ENCODE measurements at regions not wholly inside any gene's neighbourhood (a gene's known extent, or its start where the extent isn't known, plus 50 kb on each side); places are given as distances from the start of the nearest gene placed in this dataset.

- Histone ChIP-seq H3K4me3 (no peak overlapping the region), H3K4me2 (no peak overlapping the region), H3K27ac (no peak overlapping the region), H3K9me3 (no peaks in the 10 kb centered on the region), H3K4me1 (no peaks in the 10 kb centered on the region)
- ATAC-seq = no peak
- CTCF ChIA-PET = no interaction called here
- POLR2A ChIA-PET = no interaction called here
- DNase-seq (ENCODE audit: low read depth in 1 of 2, low spot score in 1 of 2) = no peak
- 24% methylated on average over 3 of the region's 3 CpGs for WGBS (ENCODE audit: missing lambda C conversion rate)
- FAIRE-seq = no peak
- TF ChIP-seq EHMT2 (IDR thresholded peaks at IDR 0.05; ENCODE audit: low read depth) (no peak), NPAS2 (CRISPR knock-in tag; IDR thresholded peaks at IDR 0.05; ENCODE audit: borderline replicate concordance) (no peak), RFX5 (IDR thresholded peaks at IDR 0.05) (no peak), ATOH8 (CRISPR knock-in tag; IDR thresholded peaks at IDR 0.05; ENCODE audit: low read depth) (no peak), FOSB (CRISPR knock-in tag; IDR thresholded peaks at IDR 0.05) (no peak), ZNF302 (CRISPR knock-in tag; IDR thresholded peaks at IDR 0.05) (no peak), KDM1A (IDR thresholded peaks at IDR 0.05; ENCODE audit: low read depth) (no peak), RCOR1 (IDR thresholded peaks at IDR 0.05; ENCODE audit: low read depth, low read length) (no peak), RARB (CRISPR knock-in tag; IDR thresholded peaks at IDR 0.05) (no peak), ESRRA (IDR thresholded peaks at IDR 0.05; ENCODE audit: borderline replicate concordance, low read length) (no peak), RNF2 (IDR thresholded peaks at IDR 0.05; ENCODE audit: borderline replicate concordance, low read depth) (no peak), REST (IDR thresholded peaks at IDR 0.05) (no peak), FOXS1 (CRISPR knock-in tag; IDR thresholded peaks at IDR 0.05) (no peak), TP53 (CRISPR knock-in tag; IDR thresholded peaks at IDR 0.05) (no peak), POLR2AphosphoS2 (conservative IDR thresholded peaks at IDR 0.05; ENCODE audit: low read length) (no peak), HOXB5 (CRISPR knock-in tag; IDR thresholded peaks at IDR 0.05) (no peak), EP300 (IDR thresholded peaks at IDR 0.05) (no peak), ZC3H11A (IDR thresholded peaks at IDR 0.05) (no peak), USF2 (IDR thresholded peaks at IDR 0.05) (no peak)
Measured at GRCh38 chrX:122567911-122568310, 616.2 kb upstream of the GRIA3 start.

- WGBS (ENCODE audit: missing lambda C conversion rate) = 2% methylated on average over 4 of the region's 4 CpGs
- POLR2A ChIA-PET = no interaction called here
- Histone ChIP-seq H3K9me3 (no peaks in the 10 kb centered on the region), H3K4me2 (no peak overlapping the region), H3K4me3 (no peak overlapping the region), H3K27ac (no peak overlapping the region), H3K4me1 (no peaks in the 10 kb centered on the region)
- CTCF ChIA-PET = no interaction called here
- no peak for ATAC-seq
- no peak for DNase-seq (ENCODE audit: low read depth in 1 of 2, low spot score in 1 of 2)
- no peak for FAIRE-seq
- TF ChIP-seq ELK1 (IDR thresholded peaks at IDR 0.05; ENCODE audit: low read depth, low read length) (no peak), EHMT2 (IDR thresholded peaks at IDR 0.05; ENCODE audit: low read depth) (no peak), NFE2L2 (conservative IDR thresholded peaks at IDR 0.05; ENCODE audit: low read length) (no peak), RFX5 (IDR thresholded peaks at IDR 0.05) (no peak), HEYL (CRISPR knock-in tag; IDR thresholded peaks at IDR 0.05) (no peak), CBX8 (IDR thresholded peaks at IDR 0.05) (no peak), CHD4 (IDR thresholded peaks at IDR 0.05; ENCODE audit: borderline replicate concordance) (no peak), SREBF2 (IDR thresholded peaks at IDR 0.05) (no peak), CTCF (IDR thresholded peaks at IDR 0.05) (no peak), CEBPB (IDR thresholded peaks at IDR 0.05) (no peak), KDM1A (IDR thresholded peaks at IDR 0.05; ENCODE audit: low read depth) (no peak), PBX3 (IDR thresholded peaks at IDR 0.05) (no peak)
Measured at GRCh38 chrX:122572461-122572860, 611.6 kb upstream of the GRIA3 start.
